ENCODE measurements at regions not wholly inside any gene's neighbourhood (a gene's known extent, or its start where the extent isn't known, plus 50 kb on each side); places are given as distances from the start of the nearest gene placed in this dataset.

DNA sequence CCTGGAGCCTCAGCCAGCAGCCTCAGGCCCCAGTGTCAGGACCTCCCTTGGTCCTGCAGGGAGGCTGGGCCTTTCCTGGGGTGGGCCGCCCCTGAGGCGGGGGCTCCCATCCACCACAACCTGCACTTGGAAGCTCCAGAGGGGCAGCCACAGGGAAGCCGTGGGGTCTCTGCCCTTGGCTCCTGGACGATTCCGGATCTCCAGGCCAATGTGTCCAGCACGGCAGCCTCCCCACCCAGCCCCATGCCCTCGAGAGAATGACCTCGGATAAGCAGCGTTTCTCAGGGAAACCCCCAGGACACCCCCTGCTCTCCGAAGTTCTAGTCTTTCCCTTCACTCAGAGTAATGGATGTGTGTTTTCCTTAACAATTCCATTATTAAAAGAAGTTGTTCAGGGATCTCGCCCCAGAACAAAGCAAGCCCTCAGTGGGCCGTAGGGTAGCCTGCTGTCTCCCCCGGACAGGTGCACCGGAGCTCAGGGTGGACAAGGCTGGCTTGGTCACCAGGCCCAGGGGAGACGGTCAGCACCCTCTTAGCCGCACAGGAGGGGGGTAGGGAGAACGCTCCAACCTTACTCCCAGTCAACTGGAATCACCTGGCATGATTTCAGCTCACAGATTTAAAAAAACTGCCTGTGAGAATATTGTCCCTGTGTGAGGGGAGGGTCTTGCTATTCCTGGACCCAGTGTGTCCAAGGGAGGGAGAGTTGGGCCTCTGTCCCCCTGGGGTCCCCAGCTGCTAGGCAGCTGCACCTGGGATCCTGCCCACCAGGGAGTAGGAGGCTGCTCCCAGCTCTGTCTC lies 72.2 kb upstream of the OTOS start (continued):
- TF ChIP-seq CUX1 (IDR thresholded peaks at IDR 0.05; ENCODE audit: insufficient replicate concordance, low read depth, low read length) (no peak), ZBTB11 (CRISPR knock-in tag; IDR thresholded peaks at IDR 0.05) (no peak), NFIC (IDR thresholded peaks at IDR 0.05; ENCODE audit: low read depth, low read length) (no peak), POLR2A (IDR thresholded peaks at IDR 0.05; ENCODE audit: low read depth, low read length) (no peak), ZNF207 (IDR thresholded peaks at IDR 0.05; ENCODE audit: borderline replicate concordance) (no peak)

Measured in GM12878 (cell line).